COLO829 (cell line): ENCODE measurements at regions not wholly inside any gene's neighbourhood (a gene's known extent, or its start where the extent isn't known, plus 50 kb on each side); places are given as distances from the start of the nearest gene placed in this dataset.

Source experiments
- DNase-seq: peaks from one replicate; pipeline ENCODE4 v3.0.0; 2012; ENCODE audit warnings: low spot score

DNA sequence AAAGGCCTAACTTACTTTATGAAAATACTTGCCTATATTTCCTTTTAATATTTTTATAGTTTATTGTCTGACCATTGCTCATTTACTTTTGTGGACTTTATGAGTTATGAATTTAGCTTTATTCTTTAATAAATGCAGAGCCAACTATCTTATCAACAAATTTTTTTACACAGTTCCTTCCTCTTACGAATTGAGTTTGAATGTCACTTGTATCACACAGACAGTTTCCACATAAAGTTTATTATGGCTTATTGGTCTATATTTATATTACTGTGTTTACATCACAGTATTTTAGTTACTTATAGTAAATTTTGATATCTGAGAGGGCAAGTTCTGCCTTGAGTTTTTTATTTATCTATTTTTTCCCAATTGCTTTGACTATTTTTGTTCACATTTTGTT, 450.6 kb downstream of the C4orf33 start:
- DNase-seq: no peak

DNA sequence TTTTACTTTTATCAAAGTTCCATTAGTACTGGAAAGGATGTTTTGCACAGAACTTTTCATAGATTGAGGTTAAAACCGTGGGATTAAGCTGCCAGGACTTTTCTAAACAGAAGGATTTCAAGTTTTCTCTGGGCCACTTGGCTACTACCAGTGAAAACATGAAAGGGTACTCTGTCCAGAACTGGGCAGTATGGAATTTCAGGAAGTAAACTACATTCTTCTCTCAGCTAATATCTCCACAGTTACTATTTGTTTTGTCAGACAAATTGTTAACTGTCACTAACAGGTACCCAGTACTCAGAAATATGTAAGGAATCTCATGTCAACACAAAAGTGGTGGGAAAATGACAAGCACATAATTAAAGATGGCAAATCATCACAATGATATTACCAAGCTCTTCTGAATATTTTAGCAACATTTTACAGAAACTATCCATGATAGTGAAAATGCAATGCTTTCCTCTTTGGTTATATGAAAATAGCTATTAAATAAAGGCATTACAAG, 454.4 kb downstream of the C4orf33 start:
- DNase-seq: peak; percentile 48

DNA sequence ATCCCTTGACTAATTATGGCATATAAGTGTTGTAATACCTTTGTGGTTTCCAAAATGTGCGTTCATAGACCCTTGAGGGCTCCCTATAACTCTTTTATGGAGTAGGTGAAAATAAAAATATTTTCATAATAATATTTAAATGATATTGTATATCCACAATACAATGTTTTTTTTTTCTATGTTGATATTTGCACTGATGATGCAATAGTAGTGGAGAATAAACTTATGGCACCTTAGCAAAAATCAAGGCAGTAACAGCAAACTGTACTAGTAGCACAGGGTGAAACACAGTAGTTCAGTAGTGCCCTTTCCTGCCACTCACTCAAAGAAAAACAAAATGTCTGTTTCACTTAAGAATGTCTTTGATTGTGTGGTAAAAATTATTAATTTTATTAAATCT, 465.3 kb downstream of the C4orf33 start:
- DNase-seq: no peak

DNA sequence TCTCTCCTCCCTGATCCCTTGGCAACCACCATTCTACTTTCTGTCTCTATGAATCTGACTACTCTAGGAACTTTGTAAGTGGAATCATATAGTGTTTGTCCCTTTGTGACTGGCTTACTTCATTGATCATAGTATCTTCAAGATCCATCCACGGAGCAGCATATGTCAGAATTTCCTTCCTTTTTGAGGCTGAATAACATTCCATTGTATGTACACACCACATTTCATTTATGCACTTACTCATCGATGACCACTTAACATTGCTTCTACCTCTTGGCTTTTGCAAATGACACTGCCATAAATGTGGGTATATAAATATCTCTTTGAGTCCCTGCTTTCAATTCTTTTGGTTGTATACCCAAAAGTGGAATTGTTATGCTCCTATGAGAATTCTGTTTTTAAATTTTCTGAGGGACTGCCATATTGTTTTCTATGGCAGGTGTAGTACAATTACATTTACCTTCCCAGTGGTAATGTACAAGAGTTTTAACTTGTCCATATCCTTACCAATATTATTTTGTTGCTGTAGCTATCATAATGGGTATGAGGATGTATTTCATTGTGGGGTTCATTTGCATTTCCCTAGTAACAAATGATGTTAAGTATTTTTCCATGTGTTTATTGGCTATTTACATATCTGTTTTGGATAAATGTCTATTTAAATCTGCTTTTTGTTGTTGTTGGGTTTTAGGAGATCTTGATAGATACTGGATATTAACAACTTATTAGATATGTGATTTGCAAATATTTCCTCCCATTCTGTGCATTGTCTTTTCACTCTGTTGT, 466.1 kb downstream of the C4orf33 start:
- DNase-seq: no peak

DNA sequence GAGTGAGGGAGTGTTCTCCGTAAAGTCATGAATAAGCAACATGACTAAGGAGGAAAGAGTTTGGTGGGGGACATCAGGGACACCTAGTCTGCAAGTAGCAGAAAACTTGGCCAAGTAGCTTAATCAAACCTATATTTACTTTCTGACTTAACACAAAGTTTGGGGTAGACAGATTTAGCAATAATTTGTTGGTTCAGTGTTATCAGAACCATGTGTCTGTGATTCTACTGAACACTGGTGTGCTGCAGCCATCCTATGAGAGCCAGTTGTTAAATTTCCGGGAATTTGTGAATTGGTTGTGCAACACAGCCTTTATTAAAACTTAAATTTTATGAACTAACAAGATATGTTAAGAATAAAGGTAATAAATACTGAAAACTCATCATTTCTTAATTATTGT, 469.3 kb downstream of the C4orf33 start:
- no peak for DNase-seq

DNA sequence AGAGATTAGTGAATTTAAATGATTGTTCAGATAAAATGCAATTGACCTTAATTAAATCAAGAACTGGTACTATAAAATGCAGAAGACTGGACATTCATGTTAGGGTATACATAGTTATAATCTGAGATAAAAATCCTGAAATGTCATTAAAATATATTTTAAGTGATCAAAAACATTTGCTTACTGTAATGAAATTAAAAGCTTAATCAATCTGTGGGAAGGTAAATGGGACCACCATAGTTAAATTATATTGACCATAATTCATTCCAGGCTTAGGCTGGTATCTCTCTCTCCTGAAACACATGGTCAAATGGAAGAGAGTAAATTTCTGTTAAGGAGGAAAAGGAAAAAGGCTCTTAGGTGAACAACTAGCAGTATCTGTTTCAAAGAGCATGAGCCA, 474.4 kb downstream of the C4orf33 start:
- no peak for DNase-seq

DNA sequence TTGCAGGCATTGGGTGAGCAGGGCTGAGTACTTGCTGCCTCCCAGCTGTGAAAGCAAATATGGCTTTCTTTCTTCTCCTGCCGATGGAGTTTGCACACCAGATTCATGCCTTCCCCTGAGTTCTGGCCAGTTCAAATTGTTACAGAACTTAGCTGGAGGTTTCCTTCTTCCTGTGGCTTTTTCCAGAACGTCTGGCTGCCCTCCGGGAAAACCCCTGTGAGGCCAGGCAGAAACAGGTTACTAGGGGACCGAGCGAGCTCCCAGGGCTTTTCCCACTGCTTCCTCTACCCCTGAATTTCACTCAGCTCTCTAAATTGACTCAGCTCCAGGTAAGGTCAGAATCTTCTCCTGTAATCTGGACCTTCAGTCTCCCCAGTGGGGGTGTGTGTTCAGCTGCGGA, 482.4 kb downstream of the C4orf33 start:
- no peak for DNase-seq

DNA sequence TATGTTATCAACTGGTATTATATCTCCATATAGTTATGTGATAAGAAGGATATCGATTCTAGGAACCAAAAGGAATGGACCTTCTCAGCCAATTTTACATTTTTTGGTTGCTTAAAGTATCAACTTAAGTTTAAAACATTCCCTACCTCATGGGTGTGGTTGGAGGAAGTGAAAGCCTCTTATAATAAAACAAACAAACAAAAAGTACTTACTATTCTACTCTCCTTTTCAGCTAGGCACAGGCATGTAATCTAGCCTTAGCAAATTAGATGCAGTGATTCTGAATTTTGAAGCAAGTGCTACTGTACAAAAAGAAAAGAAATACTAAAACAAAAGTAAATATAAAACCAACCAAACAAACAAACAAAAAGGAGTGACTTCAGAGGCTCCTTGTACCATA, 485.4 kb downstream of the C4orf33 start:
- DNase-seq: no peak

DNA sequence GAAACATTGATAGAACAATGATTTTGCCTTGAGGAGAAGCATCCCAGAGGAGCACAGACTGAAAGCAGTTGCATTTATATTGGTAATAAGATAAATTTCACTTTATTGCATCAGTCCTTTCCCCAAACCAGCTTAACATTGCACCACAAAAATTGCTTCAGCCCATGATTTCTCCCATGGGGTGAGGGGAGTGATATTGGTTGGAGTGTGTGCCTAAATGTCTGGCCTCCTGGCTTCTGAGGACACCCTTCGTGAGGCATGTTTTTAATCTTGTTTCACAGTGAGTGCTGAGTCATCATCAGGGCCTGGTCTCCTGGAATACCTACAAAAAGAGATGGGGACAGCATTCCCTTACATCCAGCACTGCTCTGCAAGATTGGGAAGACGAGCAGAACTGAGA, 487.9 kb downstream of the C4orf33 start:
- no peak for DNase-seq

DNA sequence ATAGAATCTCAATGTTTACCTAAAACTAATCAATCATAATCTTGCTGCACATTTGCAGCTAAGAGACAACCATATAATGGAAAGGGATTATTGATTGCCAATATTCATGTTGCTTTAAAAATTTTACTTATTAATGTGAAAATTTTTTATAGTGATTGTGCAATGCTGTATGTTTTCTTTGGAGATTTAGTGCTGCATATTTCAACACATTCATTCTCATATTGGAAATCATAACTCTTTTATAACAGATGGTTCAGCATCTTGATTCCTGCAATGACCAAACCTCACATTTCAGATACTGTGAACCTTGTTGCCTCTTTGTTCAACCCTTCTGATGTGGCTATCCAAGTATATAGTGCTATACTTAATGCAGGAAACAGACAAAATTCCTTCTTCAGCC, 502.6 kb downstream of the C4orf33 start:
- no peak for DNase-seq

DNA sequence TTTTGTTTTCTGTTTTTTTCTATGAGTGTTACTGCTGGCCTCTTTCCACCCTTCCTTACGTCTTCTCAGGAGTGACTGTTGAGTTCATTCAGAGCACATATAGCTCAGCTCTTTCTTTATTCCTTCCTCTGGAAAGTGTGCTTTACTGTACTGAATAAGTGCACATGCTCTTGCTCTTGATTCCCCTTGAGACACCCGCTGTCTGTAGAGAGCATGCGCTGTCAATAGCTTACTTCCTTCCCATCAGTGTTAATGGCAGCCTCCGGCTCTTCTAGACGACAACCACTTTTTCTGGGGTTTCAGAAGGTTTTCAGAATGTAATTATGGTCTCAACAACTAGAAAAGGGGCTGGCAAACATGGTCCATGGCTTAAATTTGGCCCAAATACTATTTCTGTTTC, 504.9 kb downstream of the C4orf33 start:
- DNase-seq: no peak

DNA sequence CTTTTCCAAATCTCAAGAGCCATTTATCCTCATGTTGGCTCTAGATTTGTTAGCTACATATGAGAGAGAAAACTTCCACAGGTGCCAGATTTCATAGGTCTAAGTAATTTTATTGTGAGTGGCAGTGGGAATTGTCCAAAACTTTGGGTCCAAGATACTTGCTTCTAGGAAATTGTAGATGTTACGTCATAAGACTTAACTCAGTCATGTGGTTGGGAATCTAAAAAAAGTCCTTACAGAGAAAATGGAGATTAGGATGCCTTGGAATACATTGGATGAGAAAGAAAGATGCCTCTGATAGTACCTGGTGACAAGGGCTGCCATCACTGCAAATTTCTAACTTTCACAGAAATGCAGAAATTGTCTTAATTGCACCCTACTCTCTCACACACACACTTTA, 506.5 kb downstream of the C4orf33 start:
- no peak for DNase-seq

DNA sequence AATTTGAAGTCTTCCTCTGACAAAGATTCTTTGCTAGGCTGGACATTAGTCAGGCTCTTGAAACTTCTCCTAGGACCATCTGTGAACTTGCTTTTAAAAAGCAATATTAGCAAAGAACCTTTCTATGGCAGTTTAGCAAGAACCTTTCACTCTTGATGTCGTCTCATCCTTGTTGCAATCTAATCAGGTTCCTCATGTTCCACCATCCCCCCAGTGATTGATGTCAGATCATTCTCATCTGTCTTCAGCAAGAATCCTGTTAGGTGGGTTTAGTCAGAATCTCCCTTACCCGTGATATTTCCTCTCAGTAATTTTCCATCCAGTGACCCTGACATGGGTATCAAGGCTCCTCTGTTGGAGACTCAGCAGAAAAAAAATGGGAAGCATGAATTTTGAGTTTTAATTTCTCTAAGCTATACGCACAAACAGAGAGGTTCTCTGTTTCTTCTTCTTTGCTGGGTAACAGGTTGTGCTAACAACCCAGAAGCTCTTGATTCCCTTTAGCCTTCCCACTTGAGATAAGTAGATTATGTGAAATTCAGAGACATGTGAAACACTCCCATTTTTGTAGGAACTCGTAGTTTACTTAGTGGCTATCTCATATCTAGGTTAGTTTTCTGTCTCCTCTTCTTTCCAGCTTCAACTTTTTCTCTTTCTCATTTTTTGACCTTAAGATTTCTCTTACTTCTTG, 507.4 kb downstream of the C4orf33 start:
- DNase-seq: no peak

DNA sequence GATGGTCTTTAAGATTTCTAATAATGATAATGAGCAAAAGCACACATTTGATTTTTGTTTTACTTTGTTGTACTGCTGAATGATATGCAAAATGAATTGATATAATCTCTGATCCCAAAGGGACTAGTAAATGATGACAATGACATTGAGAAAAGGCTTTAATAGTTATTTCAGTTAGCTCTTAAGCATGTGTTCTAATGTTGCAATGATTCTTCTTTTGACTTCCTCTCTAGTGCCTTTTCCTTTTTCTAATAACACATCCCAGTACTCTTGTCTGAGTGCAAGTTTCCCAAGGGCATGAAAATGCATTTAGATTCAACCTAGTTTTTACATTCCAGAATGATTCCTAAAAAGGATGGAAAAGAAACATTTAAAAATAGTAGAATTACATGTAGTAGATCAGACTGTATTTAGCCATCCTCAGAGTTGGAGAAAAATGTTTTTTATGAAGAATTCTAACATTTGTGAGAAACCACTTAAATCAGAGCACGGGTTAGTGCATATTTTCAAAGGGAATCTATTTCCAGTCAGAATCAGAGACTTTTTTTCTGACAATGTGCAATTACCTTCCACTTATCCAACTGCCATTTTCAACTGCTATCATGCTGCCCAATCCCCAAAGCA, 508.8 kb downstream of the C4orf33 start:
- no peak for DNase-seq

DNA sequence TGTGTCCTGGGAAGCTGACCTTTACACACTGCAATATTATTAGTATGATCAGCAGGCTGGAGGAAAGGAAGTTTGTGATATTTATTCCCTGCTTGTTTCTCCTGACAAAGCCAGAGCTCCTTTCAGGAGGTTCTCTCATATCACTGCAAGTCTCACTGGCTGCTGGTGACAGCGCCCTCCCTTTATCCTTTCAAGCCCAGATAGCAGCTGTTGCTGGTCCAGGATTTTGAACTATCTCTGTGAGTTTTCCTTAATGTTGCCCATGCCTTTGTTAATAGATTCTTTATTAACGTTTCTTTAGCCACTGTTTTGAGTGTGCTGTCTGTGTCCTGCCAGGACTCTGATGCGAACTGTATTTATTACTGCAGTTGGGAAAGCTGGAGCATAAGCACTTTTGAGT, 518.7 kb downstream of the C4orf33 start:
- no peak for DNase-seq

DNA sequence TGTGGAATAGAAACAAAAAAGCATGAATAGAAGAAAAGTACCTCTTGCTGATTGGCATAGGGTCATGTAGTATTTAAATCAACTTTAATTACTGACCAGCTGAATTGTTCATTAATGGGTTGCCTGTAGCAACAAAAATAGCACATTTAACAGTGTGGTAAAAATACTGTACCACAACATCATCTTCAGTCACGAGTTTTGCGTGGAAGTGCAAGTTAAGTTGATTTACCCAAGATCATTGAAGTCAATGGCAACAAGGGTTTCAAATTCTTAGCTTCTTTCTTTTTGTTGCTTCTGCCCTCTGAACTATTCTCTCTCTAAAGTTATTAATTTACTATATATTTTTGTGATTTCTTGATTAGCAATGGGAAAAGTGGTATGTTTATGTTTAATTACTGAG, 526.6 kb downstream of the C4orf33 start:
- no peak for DNase-seq

DNA sequence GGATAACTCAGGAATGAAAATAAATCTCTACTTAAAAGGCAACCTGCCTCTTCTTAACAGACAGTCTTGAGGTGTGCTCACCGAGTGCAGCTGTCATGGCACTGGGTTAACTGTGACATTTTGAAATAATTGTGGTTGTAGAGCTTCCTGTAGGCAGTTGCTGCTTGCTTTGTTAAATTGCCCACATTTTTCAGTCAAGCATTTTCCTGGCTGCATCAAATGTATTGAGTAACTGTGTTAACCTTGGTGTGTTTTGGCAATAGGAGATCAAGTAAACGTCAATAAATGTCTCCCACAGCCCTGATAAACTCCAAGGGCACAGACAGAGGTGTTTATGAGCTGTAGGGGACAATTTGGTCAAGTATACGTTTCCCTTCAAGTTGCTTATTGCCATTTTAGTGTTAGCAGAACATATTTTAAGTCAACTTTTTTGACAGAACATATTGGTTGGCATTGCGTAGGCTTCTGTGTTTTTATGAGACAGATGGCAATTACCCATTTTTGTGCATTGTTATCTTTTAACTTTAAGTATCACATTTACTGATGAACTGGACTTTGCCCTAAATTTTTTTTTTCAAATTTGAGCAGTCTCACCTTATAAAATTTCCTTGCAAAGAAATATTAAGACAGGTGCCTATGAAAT, 527.4 kb downstream of the C4orf33 start:
- no peak for DNase-seq

DNA sequence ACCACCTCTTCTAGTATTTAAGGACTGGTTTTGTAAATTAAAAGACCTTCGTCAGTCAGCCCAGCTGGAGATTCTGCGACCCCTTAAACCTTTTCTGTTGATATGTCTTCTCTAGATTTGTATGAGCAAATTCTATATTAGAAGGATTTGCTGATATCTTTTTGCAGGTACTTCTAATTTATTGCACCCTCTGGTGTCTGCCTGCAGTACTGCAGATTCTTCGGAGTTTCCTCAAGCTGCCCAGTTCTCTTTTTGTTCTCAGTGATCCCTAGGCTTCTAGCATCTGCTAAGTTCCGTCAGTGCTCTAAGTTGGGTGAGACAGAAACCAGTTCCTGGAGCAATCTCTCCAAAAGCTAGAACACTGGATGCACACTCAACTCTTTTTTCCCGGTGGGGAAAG, 545.2 kb downstream of the C4orf33 start:
- DNase-seq: peak; percentile 23

DNA sequence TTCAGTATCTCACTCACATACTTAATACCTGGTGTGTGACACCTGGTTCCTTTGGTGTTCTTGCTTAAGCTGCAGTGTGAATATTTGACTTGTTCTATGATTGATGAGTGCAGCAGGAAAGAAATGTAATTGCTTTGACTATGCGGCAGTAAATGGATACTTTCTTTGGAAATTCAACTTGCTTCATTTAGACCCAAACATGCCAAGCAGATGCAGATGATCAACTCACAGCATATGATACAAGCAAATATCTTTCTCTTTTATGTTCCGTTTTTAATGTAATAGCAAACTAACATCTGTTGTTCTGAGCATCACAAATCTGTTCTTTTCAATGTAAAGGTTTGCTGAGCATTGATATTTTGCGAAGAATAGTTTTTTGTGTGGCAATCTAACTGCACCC, 549.5 kb downstream of the C4orf33 start:
- DNase-seq: no peak

DNA sequence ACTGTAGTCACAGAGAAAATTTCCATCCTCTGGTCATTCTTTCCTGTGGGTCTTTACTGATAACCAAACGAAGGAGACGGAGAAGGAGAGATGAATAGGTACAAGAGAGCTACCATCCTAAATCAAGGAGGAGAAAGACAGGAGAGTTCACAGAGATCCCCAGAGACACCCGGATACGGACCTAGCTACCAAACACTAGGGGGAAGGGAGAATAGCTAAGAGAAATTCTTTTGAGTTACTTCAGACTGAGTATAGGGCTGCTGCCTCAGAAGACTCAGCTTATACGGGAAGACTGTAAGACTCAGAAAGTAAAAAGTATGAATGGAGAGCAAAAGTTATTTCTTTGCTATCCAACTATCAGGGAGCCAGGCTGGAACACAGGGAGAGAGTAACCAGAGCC, 572.1 kb downstream of the C4orf33 start:
- no peak for DNase-seq

DNA sequence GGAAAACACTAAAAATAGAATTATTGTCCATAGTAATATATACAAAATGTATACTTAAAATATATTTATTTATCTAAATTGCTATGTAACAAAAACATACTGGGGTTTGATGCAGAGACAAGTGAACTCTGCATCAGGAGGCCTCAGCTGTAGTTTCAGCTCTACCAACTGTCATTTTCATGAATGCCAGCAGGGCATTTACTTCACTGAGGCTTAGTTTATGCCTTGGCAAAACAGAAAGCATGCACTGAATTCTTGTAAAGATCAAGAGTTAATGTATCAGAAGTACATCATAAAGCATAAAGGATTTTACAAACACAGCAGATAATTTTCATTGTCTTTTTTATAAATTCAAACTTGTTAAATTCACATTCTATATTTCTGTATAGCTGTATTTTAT, 577.0 kb downstream of the C4orf33 start:
- no peak for DNase-seq

DNA sequence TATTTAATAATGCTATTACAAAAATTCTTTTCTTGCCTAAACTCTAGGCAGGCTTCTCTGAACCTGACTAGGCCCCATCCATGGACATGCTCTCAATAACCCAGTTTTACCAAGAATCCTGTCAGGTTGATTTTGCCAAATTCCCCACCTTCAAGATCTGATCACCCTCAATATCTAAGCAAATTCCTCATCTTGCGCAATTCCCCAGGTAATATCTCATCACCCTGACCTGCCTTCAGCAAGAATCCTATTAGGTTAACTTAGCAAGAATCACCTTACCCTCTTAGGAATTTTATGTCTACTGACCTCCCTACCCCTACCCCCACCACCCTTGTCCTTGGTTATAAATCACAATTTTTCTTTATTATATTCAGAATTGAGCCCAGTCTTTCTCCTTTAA, 579.1 kb downstream of the C4orf33 start:
- DNase-seq: no peak

DNA sequence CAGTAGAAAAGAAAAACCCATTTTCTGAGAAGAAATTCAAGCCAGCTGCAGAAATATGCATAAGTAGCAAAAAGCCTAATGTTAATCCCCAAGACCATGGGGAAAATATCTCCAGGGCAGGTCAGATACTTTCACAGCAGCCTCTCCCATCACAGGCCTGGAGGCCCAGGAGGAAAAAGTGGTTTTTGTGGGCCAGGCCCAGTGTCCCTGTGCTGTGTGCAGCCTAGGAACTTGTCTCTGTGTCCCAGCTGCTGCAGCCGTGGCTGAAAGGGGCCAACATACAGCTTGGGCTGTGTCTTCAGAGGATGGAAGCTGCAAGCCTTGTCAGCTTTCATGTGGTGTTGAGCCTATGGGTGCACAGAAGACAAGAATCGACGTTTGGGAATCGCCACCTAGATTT, 581.0 kb downstream of the C4orf33 start:
- no peak for DNase-seq
